Lung (tissue), 11 donors: ENCODE measurements at regions not wholly inside any gene's neighbourhood (a gene's known extent, or its start where the extent isn't known, plus 50 kb on each side); places are given as distances from the start of the nearest gene placed in this dataset.

ENCODE experiments used
- ATAC-seq: fragments of 200-7000 bp; cut with Tn5 transposase; one replicate; pipeline ENCODE4 v1.9.1; 2020; ENCODE audit warnings: moderate number of reproducible peaks; ENCODE audit not compliant: insufficient read depth, low FRiP score
- DNase-seq, 3 donors: peaks; one replicate each; pipeline ENCODE4 v3.0.0-alpha.2; 2013 to 2017
- H3K27ac ChIP-seq, 2 donors: one replicate each; pipeline ENCODE4 v1.5.1; 2013; ENCODE audit warnings: mild to moderate bottlenecking in 2 of 2, moderate library complexity in 2 of 2, control low read depth in 1 of 2, inconsistent platforms in 1 of 2, low read depth in 1 of 2, low read length in 1 of 2
- H3K27me3 ChIP-seq, 3 donors: one replicate each; pipeline ENCODE4 v1.5.1; 2013; ENCODE audit warnings: low read length in 2 of 3; ENCODE audit not compliant: control insufficient read depth in 3 of 3, insufficient read depth in 3 of 3
- H3K36me3 ChIP-seq, 4 donors: one replicate each; pipeline ENCODE4 v1.5.1; 2013; ENCODE audit warnings: low read length in 4 of 4, mild to moderate bottlenecking in 1 of 4, moderate library complexity in 1 of 4; ENCODE audit not compliant: control insufficient read depth in 4 of 4, insufficient read depth in 4 of 4
- H3K4me1 ChIP-seq, 5 donors: one replicate each; pipeline ENCODE4 v1.5.1; 2013; ENCODE audit warnings: low read length in 5 of 5, mild to moderate bottlenecking in 2 of 5, moderate library complexity in 1 of 5; ENCODE audit not compliant: control insufficient read depth in 5 of 5, insufficient read depth in 5 of 5
- H3K4me3 ChIP-seq: one replicate; pipeline ENCODE4 v1.5.1; 2013; ENCODE audit warnings: mild to moderate bottlenecking, control low read depth, moderate library complexity
- H3K9ac ChIP-seq, 2 donors: one replicate each; pipeline ENCODE4 v1.5.1; 2013; ENCODE audit warnings: low read length in 2 of 2, control low read depth in 1 of 2; ENCODE audit not compliant: insufficient read depth in 1 of 2
- H3K9me3 ChIP-seq, 4 donors: one replicate each; pipeline ENCODE4 v1.5.1; 2013; ENCODE audit warnings: low read length in 3 of 4, mild to moderate bottlenecking in 1 of 4, moderate library complexity in 1 of 4; ENCODE audit not compliant: control insufficient read depth in 4 of 4, insufficient read depth in 3 of 4
- WGBS, 2 donors: extraction: QIAGEN DNeasy Blood & Tissue Kit; methylation state at CpG; one replicate each; pipeline ENCODE4 v1.1.7; 2013; 5-methylcytosine and 5-hydroxymethylcytosine counted together
- TF ChIP-seq, protein P1 (sequence below): IDR thresholded peaks from 2 replicates; pipeline ENCODE4 v1.5.1; 2012; ENCODE audit warnings: mild to moderate bottlenecking; ENCODE audit errors: control extremely low read depth, extremely low read depth
- donor health status: control.
- donor health status: control.
- donor health status: Bipolar disorder and iron deficiency.
- donor health status: healthy.
- donor health status: DM: yes; HTN: yes; CAD: no.

DNA sequence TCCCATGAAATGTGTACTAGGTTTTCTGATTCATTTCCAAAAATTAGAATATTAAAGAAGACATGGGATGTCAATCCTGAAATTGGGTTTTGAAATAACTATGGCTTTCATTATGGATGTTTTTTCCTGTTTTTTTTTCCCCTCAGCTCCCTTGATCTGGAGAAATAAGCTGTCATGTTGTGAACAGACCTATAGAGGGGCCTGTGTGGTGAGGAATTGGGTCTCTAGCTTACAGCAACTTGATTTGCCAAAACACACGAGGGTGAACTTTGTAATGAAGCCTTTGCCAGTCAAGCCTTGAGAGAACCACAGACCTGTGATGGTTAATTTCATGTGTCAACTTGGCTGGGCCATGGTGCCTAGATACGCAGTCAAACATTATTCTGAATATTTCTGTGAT lies 2413.6 kb downstream of the PCDH7 start:
- H3K27me3 ChIP-seq, result no peaks in the 10 kb centered on the region
- peaks cover 0 to 2% (median 0%) of the 10 kb centered on the region in 4 donors for H3K9me3 ChIP-seq
- ATAC-seq (no peak), DNase-seq (no peak)
- no peak overlapping the region for H3K4me3 ChIP-seq
- no peaks in the 10 kb centered on the region for H3K4me1 ChIP-seq
- no peak overlapping the region for H3K9ac ChIP-seq
- TF ChIP-seq, protein P1, sequence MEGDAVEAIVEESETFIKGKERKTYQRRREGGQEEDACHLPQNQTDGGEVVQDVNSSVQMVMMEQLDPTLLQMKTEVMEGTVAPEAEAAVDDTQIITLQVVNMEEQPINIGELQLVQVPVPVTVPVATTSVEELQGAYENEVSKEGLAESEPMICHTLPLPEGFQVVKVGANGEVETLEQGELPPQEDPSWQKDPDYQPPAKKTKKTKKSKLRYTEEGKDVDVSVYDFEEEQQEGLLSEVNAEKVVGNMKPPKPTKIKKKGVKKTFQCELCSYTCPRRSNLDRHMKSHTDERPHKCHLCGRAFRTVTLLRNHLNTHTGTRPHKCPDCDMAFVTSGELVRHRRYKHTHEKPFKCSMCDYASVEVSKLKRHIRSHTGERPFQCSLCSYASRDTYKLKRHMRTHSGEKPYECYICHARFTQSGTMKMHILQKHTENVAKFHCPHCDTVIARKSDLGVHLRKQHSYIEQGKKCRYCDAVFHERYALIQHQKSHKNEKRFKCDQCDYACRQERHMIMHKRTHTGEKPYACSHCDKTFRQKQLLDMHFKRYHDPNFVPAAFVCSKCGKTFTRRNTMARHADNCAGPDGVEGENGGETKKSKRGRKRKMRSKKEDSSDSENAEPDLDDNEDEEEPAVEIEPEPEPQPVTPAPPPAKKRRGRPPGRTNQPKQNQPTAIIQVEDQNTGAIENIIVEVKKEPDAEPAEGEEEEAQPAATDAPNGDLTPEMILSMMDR, result no peak
- WGBS, 2 donors, result 61 to 72% methylated on average over 2 of the region's 2 CpGs
- no peak overlapping the region for H3K27ac ChIP-seq
- H3K36me3 ChIP-seq, result no peaks in the 10 kb centered on the region

DNA sequence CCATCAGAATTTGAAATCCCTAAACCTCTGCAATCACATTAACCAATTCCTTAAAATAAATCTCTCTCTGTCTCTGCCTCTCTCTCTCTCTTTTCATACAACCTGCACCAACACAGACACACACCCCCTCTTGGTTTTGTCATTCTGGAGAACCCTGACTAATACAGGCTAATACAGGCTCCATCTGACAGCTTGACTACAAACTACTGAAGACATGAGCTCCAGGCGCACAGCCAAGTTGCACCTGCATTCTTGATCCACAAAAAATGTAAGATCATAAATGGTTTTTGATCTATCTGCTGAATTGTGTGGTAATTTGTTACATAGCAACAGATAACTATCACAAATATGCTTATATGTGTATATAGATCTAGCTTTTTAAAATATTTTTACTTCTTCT lies 2414.2 kb downstream of the PCDH7 start:
- Histone ChIP-seq H3K27me3 (no peaks in the 10 kb centered on the region), H3K4me3 (no peak overlapping the region), H3K36me3 (no peaks in the 10 kb centered on the region), H3K9ac (no peak overlapping the region), H3K4me1 (no peaks in the 10 kb centered on the region), H3K27ac (no peak overlapping the region), H3K9me3 (peaks cover 0 to 2% (median 0%) of the 10 kb centered on the region in 4 donors)
- TF ChIP-seq, protein P1, result no peak
- no peak for DNase-seq
- WGBS, 2 donors, result 88 to 90% methylated on average over 1 of the region's 1 CpG
- ATAC-seq, result no peak

DNA sequence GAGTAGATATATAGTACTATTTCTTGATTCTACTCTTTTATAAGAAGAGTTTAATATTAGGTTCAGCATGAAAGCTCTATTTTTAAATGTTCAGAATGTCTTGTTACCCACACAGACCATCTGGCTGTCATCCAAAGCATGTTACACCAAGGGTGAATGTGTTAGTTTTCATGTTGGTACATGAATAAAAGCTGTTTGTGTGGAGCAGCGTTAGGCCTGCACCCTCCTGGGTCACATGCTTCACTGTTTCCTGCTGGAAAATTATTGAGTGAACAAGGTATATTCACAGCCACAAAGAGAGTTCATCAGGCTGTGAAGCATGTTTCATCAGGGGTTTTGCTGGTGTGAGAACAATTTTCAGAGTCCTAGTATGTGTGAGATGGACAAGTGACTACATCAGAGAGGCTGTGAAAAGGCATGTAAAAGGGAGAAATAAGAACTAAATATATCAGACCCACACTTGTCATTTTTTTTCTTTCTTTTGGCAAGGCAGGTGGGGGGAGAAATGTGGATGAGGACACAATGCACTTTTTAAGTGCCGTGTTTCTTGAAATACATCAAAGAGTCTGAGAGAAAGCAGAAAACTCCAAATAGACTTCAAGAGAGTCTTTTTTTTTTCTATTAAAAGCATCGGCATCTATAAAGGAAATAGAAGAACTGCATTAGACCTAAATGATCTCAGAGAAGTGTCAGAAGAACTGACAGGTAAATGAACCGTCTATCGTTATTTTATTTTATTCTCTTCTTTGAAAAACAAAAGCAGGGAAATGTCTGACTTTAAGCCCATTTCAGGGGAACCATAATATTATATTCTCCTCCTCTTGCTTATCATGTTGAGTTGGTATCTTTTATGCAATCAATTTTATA lies 2429.7 kb downstream of the PCDH7 start:
- TF ChIP-seq, protein P1, result no peak
- Histone ChIP-seq H3K4me1 (no peaks in the 10 kb centered on the region), H3K4me3 (no peak overlapping the region), H3K27ac (no peak overlapping the region), H3K9ac (no peak overlapping the region), H3K27me3 (no peaks in the 10 kb centered on the region), H3K36me3 (no peaks in the 10 kb centered on the region), H3K9me3 (no peaks in the 10 kb centered on the region)
- peak in 2 of 3 donors; percentile 2 to 27 for DNase-seq
- ATAC-seq, result no peak
- 68 to 73% methylated on average over 5 of the region's 5 CpGs for WGBS, 2 donors
